ENCODE measurements at regions not wholly inside any gene's neighbourhood (a gene's known extent, or its start where the extent isn't known, plus 50 kb on each side); places are given as distances from the start of the nearest gene placed in this dataset.
"Not testable (repeated sequence)": the region's sequence is repeated elsewhere in the genome, so short reads cannot be mapped to it uniquely, and the experiment has no call there.

- DNase-seq (ENCODE audit: low spot score): no peak
Measured at GRCh38 chr12:131618303-131618658, 92.6 kb upstream of the SFSWAP start.

GRCh38 chr12:131618701-131619100 lies 92.2 kb upstream of the SFSWAP start:
- DNase-seq (ENCODE audit: low spot score): no peak

- DNase-seq (ENCODE audit: low spot score): no peak
Measured at GRCh38 chr12:131619106-131619642, 91.7 kb upstream of the SFSWAP start.

GRCh38 chr12:131619736-131620506 lies 91.0 kb upstream of the SFSWAP start:
- DNase-seq (ENCODE audit: low spot score): no peak

GRCh38 chr12:131620520-131620919 lies 90.4 kb upstream of the SFSWAP start:
- DNase-seq (ENCODE audit: low spot score): no peak

GRCh38 chr12:131620946-131621681 lies 89.8 kb upstream of the SFSWAP start:
- DNase-seq (ENCODE audit: low spot score): no peak

GRCh38 chr12:131621701-131622421 lies 89.0 kb upstream of the SFSWAP start:
- DNase-seq (ENCODE audit: low spot score): no peak

GRCh38 chr12:131622422-131622955 lies 88.4 kb upstream of the SFSWAP start:
- no peak for DNase-seq (ENCODE audit: low spot score)

- peak; percentile 27 for DNase-seq (ENCODE audit: low spot score)
Measured at GRCh38 chr12:131623404-131624368, 87.2 kb upstream of the SFSWAP start.

- not testable (repeated sequence) for DNase-seq (ENCODE audit: low spot score)
Measured at GRCh38 chr12:131624369-131624739, 86.5 kb upstream of the SFSWAP start.

GRCh38 chr12:131624756-131625501 lies 86.0 kb upstream of the SFSWAP start:
- not testable (repeated sequence) for DNase-seq (ENCODE audit: low spot score)

- not testable (repeated sequence) for DNase-seq (ENCODE audit: low spot score)
Measured at GRCh38 chr12:131625966-131626722, 84.7 kb upstream of the SFSWAP start.

- not testable (repeated sequence) for DNase-seq (ENCODE audit: low spot score)
Measured at GRCh38 chr12:131627151-131628022, 83.5 kb upstream of the SFSWAP start.

- DNase-seq (ENCODE audit: low spot score): no peak
Measured at GRCh38 chr12:131628023-131628740, 82.7 kb upstream of the SFSWAP start.

- DNase-seq (ENCODE audit: low spot score): no peak
Measured at GRCh38 chr12:131628766-131629448, 82.0 kb upstream of the SFSWAP start.

- no peak for DNase-seq (ENCODE audit: low spot score)
Measured at GRCh38 chr12:131631230-131631629, 79.7 kb upstream of the SFSWAP start.

All from HuH-7.5 (cell line).